AG04450 (cell line): ENCODE measurements at regions not wholly inside any gene's neighbourhood (a gene's known extent, or its start where the extent isn't known, plus 50 kb on each side); places are given as distances from the start of the nearest gene placed in this dataset.

Experiments used
- CTCF ChIA-PET: fragments of 300-600, 350-600 bp; formaldehyde crosslinking; extraction: SDS; loops from one replicate; lab custom pipeline; 2022; ENCODE audit warnings: antibody characterized with exemption, inconsistent platforms; lab: Charles Lee
- POLR2A ChIA-PET: fragments of 350-600 bp; formaldehyde crosslinking; extraction: SDS; loops from one replicate; lab custom pipeline; 2021; ENCODE audit warnings: antibody characterized with exemption, inconsistent platforms; lab: Yijun Ruan, JAX
- DNase-seq: peaks from one replicate; pipeline ENCODE4 v3.0.0-alpha.2; 2011; ENCODE audit warnings: low read depth, low spot score
- H3K27ac ChIP-seq: one replicate; pipeline ENCODE4 v1.5.1; 2012; ENCODE audit warnings: low read depth, low read length, control low read depth
- H3K27me3 ChIP-seq: one replicate; pipeline ENCODE4 v1.6.0; 2012; ENCODE audit warnings: low read length; ENCODE audit not compliant: control insufficient read depth, insufficient read depth
- H3K4me3 ChIP-seq: 2 replicates; pipeline ENCODE4 v1.5.1; 2011; ENCODE audit warnings: mild to moderate bottlenecking, low read depth, low read length, control low read depth
- H3K9me3 ChIP-seq: 2 replicates; pipeline ENCODE4 v1.5.1; 2012; ENCODE audit warnings: low read length; ENCODE audit not compliant: control insufficient read depth, insufficient read depth
- CTCF ChIP-seq: IDR thresholded peaks from 2 replicates; pipeline ENCODE4 v1.5.1; 2011; ENCODE audit warnings: low read depth, low read length, control low read depth, inconsistent platforms

- no peak for DNase-seq
- Histone ChIP-seq H3K4me3 (no peak overlapping the region), H3K9me3 (peaks cover 10% of the 10 kb centered on the region), H3K27ac (no peak overlapping the region), H3K27me3 (no peaks in the 10 kb centered on the region)
- POLR2A ChIA-PET: no interaction called here
- CTCF ChIA-PET: interaction anchor here (0.6 kb wide), 1 partner anchor 749 kb away, joined by 7 read pairs; no protein-coding TSS in a partner anchor
- TF ChIP-seq CTCF: no peak
These were observed 1581.4 kb downstream of the KCNT2 start for GRCh38 chr1:195026792-195027191.

GRCh38 chr1:195019385-195019784 lies 1588.9 kb downstream of the KCNT2 start:
- Histone ChIP-seq H3K4me3 (no peak overlapping the region), H3K27me3 (no peaks in the 10 kb centered on the region), H3K9me3 (no peaks in the 10 kb centered on the region), H3K27ac (no peak overlapping the region)
- ChIA-PET POLR2A (no interaction called here), CTCF (no interaction called here)
- no peak for DNase-seq
- no peak for TF ChIP-seq CTCF

- H3K27me3 ChIP-seq: no peaks in the 10 kb centered on the region
- H3K9me3 ChIP-seq: no peaks in the 10 kb centered on the region
- no peak for TF ChIP-seq CTCF
- no peak overlapping the region for H3K4me3 ChIP-seq
- H3K27ac ChIP-seq: no peak overlapping the region
- ChIA-PET CTCF (no interaction called here), POLR2A (no interaction called here)
- no peak for DNase-seq
These were observed 1595.2 kb downstream of the KCNT2 start for GRCh38 chr1:195012995-195013394.

DNA sequence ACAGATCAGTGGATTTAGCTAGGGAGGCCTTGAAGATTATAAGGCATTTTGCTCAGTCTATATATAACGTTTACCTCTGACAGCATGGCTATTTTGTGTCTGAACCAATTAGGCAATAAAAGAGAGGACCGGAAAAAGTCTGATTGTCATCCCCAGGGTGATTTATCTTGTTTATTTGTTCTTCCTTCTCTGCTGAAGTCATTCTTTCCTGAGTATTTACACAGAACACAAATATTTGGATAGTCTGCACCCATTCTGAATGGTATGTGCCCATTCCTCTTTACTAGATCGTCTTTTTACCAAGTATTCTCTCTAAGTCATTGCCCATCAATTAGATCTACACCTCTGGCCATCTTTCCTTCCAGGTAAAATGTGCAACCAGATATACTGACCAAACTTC lies 1602.9 kb downstream of the KCNT2 start:
- no peak overlapping the region for H3K4me3 ChIP-seq
- POLR2A ChIA-PET: interaction anchor here (0.7 kb wide), 1 partner anchor 1677 kb away, joined by 3 read pairs; no protein-coding TSS in a partner anchor
- H3K27ac ChIP-seq: no peak overlapping the region
- no peak for TF ChIP-seq CTCF
- H3K27me3 ChIP-seq: no peaks in the 10 kb centered on the region
- CTCF ChIA-PET: interaction anchor here (0.6 kb wide), 1 partner anchor 503 kb away, joined by 4 read pairs; no protein-coding TSS in a partner anchor
- DNase-seq: no peak
- no peaks in the 10 kb centered on the region for H3K9me3 ChIP-seq

GRCh38 chr1:194990483-194990882 lies 1617.8 kb downstream of the KCNT2 start:
- POLR2A ChIA-PET: interaction anchor here (0.6 kb wide), 1 partner anchor 55 kb away, joined by 6 read pairs; no protein-coding TSS in a partner anchor
- H3K27ac ChIP-seq: no peak overlapping the region
- no peak for DNase-seq
- H3K9me3 ChIP-seq: no peaks in the 10 kb centered on the region; the same call in 1 of the 2 replicates
- H3K27me3 ChIP-seq: no peaks in the 10 kb centered on the region
- no peak overlapping the region for H3K4me3 ChIP-seq
- CTCF ChIA-PET: no interaction called here
- no peak for TF ChIP-seq CTCF
